Upper lobe of right lung (tissue), 1 donor: ENCODE measurements at regions not wholly inside any gene's neighbourhood (a gene's known extent, or its start where the extent isn't known, plus 50 kb on each side); places are given as distances from the start of the nearest gene placed in this dataset.

Source experiments
- ATAC-seq: fragments of 200-7000 bp; cut with Tn5 transposase; one replicate; pipeline ENCODE4 v1.9.1; 2020; ENCODE audit warnings: mild to moderate bottlenecking, moderate library complexity
- DNase-seq: peaks from one replicate; pipeline ENCODE4 v3.0.0-alpha.2; 2020
- H3K27ac ChIP-seq: fragments of 200-600 bp; one replicate; pipeline ENCODE4 v1.8.0; 2022
- H3K27me3 ChIP-seq: fragments of 200-600 bp; one replicate; pipeline ENCODE4 v1.8.0; 2022; ENCODE audit warnings: mild to moderate bottlenecking
- H3K36me3 ChIP-seq: fragments of 200-600 bp; one replicate; pipeline ENCODE4 v1.8.0; 2022
- H3K4me1 ChIP-seq: fragments of 200-600 bp; one replicate; pipeline ENCODE4 v1.8.0; 2022
- H3K4me3 ChIP-seq: fragments of 200-600 bp; one replicate; pipeline ENCODE4 v1.8.0; 2022; ENCODE audit warnings: mild to moderate bottlenecking
- H3K9me3 ChIP-seq: fragments of 200-600 bp; one replicate; pipeline ENCODE4 v1.8.0; 2022
- intact Hi-C: fragments of 100-400 bp; cut with DNase I; formaldehyde crosslinking; loops from one replicate; pipeline ENCODE4 v1.11.0; 2022
- TF ChIP-seq, protein P1 (sequence below): fragments of 200-600 bp; IDR thresholded peaks from one replicate; pipeline ENCODE4 v1.8.0; 2022; ENCODE audit warnings: antibody characterized with exemption
- donor health status: DM: no; HTN: yes; CAD: no; lungs with severe emphysema.

DNA sequence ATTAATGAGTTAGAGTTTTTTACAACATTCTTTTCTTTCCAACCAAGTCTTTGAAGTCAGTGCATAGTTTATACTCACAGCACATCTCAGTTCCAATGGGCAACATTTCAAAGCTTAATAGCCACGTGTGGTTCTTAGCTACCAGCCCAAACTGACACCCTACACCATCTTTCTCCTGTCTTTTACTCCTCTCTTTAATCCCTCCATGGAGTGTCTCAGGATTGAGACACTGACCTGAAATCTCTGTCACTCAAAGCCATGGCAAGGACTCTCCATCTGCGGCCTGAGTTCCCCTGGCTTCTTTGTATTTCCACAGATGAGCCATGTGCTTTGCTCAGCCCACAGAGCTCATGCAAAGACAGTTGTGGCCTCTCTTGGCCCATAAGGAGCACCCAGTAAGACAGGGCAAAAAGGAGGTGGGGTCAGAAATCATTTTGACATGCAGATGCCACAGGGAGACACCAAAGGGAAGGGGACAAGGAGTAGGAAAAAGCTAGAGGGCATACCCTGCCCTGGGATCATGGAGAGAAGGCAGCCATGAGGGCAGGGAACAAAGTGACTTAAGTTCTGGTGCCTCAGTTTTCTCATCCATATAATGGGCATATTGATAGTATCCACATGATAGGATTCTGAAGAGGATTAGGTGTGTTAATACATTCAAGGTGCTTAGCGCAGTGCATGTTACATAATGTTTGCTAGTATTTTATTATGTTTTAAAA lies 493.6 kb upstream of the PROK2 start:
- H3K27me3 ChIP-seq, result no peaks in the 10 kb centered on the region
- H3K36me3 ChIP-seq, result no peaks in the 10 kb centered on the region
- no peak for ATAC-seq
- H3K27ac ChIP-seq, result no peak overlapping the region
- H3K9me3 ChIP-seq, result no peaks in the 10 kb centered on the region
- no peak for DNase-seq
- H3K4me3 ChIP-seq, result no peak overlapping the region
- intact Hi-C loops, result no loop called here
- TF ChIP-seq, protein P1, sequence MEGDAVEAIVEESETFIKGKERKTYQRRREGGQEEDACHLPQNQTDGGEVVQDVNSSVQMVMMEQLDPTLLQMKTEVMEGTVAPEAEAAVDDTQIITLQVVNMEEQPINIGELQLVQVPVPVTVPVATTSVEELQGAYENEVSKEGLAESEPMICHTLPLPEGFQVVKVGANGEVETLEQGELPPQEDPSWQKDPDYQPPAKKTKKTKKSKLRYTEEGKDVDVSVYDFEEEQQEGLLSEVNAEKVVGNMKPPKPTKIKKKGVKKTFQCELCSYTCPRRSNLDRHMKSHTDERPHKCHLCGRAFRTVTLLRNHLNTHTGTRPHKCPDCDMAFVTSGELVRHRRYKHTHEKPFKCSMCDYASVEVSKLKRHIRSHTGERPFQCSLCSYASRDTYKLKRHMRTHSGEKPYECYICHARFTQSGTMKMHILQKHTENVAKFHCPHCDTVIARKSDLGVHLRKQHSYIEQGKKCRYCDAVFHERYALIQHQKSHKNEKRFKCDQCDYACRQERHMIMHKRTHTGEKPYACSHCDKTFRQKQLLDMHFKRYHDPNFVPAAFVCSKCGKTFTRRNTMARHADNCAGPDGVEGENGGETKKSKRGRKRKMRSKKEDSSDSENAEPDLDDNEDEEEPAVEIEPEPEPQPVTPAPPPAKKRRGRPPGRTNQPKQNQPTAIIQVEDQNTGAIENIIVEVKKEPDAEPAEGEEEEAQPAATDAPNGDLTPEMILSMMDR, result no peak
- peaks cover 19% of the 10 kb centered on the region for H3K4me1 ChIP-seq

DNA sequence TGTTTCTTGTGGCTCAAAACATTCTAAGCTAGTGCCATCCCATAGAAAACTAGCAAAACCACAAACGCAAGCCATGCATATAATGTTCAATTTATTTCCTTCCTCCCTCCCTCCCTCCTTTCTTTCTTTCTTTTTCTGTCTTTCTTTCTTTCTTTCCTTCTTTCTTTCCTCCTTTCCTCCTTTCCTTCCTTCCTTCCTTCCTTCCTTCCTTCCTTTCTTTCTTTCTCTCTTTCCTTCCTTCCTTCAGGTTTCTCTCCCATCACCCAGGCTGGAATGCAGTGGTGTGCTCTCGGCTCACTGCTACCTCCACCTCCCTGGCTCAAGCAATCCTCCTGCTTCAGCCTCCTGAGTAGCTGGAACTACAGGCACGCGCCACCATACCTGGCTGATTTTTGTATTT lies 492.8 kb upstream of the PROK2 start:
- no peak overlapping the region for H3K27ac ChIP-seq
- H3K9me3 ChIP-seq, result no peaks in the 10 kb centered on the region
- TF ChIP-seq, protein P1, result no peak
- no peaks in the 10 kb centered on the region for H3K36me3 ChIP-seq
- intact Hi-C loops, result no loop called here
- H3K4me3 ChIP-seq, result no peak overlapping the region
- DNase-seq, result no peak
- H3K27me3 ChIP-seq, result no peaks in the 10 kb centered on the region
- ATAC-seq, result no peak
- H3K4me1 ChIP-seq, result peaks cover 27% of the 10 kb centered on the region

DNA sequence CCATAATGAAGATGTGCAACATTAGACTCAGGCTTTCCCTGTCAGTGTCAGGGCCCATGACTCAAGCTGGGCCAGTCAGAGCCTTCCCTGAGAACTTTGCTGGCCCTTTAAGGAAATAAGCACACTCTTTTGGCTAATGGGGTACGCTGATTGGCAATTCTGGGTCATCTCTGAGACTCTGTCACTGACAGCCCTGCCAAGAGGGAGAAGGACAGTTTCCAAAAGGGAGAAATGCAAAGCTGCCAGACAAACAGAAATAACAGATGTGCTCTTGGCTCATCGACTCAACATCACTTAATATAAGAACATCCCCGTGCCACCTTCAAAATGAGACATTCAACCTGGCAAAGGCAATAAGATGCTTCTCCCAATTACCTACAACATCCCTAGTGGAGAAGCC lies 491.9 kb upstream of the PROK2 start:
- Histone ChIP-seq H3K27me3 (no peaks in the 10 kb centered on the region), H3K9me3 (no peaks in the 10 kb centered on the region), H3K4me1 (peaks cover 29% of the 10 kb centered on the region), H3K27ac (no peak overlapping the region), H3K4me3 (no peak overlapping the region), H3K36me3 (no peaks in the 10 kb centered on the region)
- ATAC-seq (no peak), DNase-seq (no peak)
- TF ChIP-seq, protein P1, result no peak
- intact Hi-C loops, result no loop called here

DNA sequence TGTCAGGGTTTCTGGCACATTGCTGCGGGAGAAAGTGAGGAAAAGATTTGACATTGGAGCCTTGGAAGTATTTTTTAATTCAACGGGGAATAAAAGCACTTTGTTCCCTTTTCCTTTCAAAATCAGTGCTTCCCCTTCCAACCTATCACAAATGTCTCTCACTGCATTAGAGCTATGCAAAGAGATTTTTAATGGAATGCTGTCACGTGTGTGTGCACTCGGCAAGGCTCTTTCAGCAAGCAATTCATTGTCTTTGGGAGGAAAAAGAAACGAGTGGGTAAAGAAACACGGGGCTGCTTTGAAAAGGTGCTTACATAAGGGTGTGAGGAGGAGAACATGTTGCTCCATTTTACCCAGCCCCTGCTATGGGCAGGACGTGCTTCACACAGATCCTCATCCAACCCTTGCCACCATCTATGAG lies 490.4 kb upstream of the PROK2 start:
- TF ChIP-seq, protein P1, result no peak
- Histone ChIP-seq H3K27ac (peak overlapping the region; percentile 63), H3K27me3 (no peaks in the 10 kb centered on the region), H3K36me3 (no peaks in the 10 kb centered on the region), H3K4me1 (peaks cover 42% of the 10 kb centered on the region), H3K4me3 (no peak overlapping the region), H3K9me3 (no peaks in the 10 kb centered on the region)
- ATAC-seq (no peak), DNase-seq (no peak)
- intact Hi-C loops, result no loop called here

DNA sequence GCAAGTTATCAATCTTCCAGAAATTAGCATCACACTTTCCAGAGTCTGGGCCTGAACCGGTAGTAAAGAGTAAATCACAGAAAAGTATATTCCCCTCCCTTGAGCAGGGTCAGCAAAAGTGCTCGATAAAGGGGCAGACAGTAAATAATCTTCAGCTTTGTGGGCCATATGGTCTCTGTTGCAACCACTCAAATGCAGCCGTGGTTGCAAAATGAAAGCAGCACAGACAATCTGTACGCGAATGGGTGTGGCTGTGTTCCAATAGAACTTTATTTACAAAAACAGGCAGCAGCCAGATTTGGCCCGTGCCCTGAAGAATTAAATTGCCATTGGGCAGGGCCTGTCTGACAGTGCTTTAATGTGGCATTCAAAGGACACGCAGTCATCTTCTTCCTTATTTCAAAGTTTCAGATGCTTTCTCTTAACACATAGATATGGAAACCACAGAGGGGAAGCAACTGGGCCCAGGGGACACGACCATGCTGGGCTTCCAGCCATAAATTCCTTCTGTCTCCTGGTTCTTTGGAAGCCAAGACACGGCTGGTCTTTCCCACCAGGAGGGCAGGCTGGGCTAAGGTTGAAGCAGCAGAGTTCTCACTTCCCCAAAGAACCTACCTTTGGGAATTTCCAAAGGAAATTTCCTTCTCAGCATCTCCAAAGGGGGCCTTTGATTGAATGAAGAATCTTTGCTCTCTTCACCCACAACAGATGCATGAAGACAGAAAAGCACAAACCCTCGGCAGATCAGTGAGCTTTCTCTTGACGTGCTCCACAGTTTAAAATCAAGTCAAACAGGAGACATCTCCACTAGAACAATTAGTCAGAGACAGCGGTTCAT lies 489.8 kb upstream of the PROK2 start:
- peak; percentile 67 for ATAC-seq
- Histone ChIP-seq H3K4me1 (peaks cover 47% of the 10 kb centered on the region), H3K27me3 (no peaks in the 10 kb centered on the region), H3K36me3 (no peaks in the 10 kb centered on the region), H3K4me3 (no peak overlapping the region), H3K9me3 (no peaks in the 10 kb centered on the region), H3K27ac (peak overlapping the region; percentile 63)
- DNase-seq, result no peak
- intact Hi-C loops, result no loop called here
- TF ChIP-seq, protein P1, result no peak
